Heart right ventricle (tissue), 16 donors: ENCODE measurements at regions not wholly inside any gene's neighbourhood (a gene's known extent, or its start where the extent isn't known, plus 50 kb on each side); places are given as distances from the start of the nearest gene placed in this dataset.

ENCODE experiments used
- ATAC-seq, 8 donors: fragments of 200-7000 bp; cut with Tn5 transposase; one replicate each; pipeline ENCODE4 v1.9.1; 2020; ENCODE audit warnings: mild to moderate bottlenecking in 8 of 8, moderate library complexity in 8 of 8, moderate number of reproducible peaks in 1 of 8
- DNase-seq, 2 donors: peaks; one replicate each; pipeline ENCODE4 v3.0.0-alpha.2; 2020
- H3K27ac ChIP-seq, 10 donors: fragments of 200-600 bp; sonication (generic) in 2 of 10; one replicate each; pipeline versions ENCODE4 v1.5.0 to v1.8.0; 2020 to 2022; ENCODE audit warnings: mild to moderate bottlenecking in 3 of 10
- H3K27me3 ChIP-seq, 7 donors: fragments of 200-600 bp; one replicate each; pipeline ENCODE4 v1.8.0; 2021 to 2022; ENCODE audit warnings: mild to moderate bottlenecking in 2 of 7
- H3K36me3 ChIP-seq, 9 donors: fragments of 200-600 bp; sonication (generic) in 1 of 9; one replicate each; pipeline versions ENCODE4 v1.5.0 to v1.8.0; 2020 to 2022; ENCODE audit warnings: mild to moderate bottlenecking in 2 of 9
- H3K4me1 ChIP-seq, 9 donors: fragments of 200-600 bp; sonication (generic) in 1 of 9; one replicate each; pipeline versions ENCODE4 v1.5.0 to v1.8.0; 2020 to 2022; ENCODE audit warnings: mild to moderate bottlenecking in 4 of 9
- H3K4me3 ChIP-seq, 10 donors: fragments of 200-600 bp; sonication (generic) in 2 of 10; one replicate each; pipeline versions ENCODE4 v1.5.0 to v1.8.0; 2020 to 2022; ENCODE audit warnings: mild to moderate bottlenecking in 7 of 10, moderate library complexity in 2 of 10
- H3K9me3 ChIP-seq, 11 donors: fragments of 200-600 bp in 10 of 11; sonication (generic) in 2 of 11; one replicate each; pipeline versions ENCODE4 v1.5.0 to v1.8.0; 2013 to 2022; ENCODE audit warnings: mild to moderate bottlenecking in 2 of 11, control low read depth in 1 of 11, moderate library complexity in 1 of 11
- CTCF ChIP-seq, 9 donors: fragments of 200-600 bp; sonication (generic) in 2 of 9; IDR thresholded peaks; one replicate each; pipeline versions ENCODE4 v1.5.0 to v1.8.0; 2021 to 2022; ENCODE audit warnings: antibody characterized with exemption in 9 of 9, mild to moderate bottlenecking in 5 of 9, moderate library complexity in 1 of 9
- WGBS, 2 donors: extraction: QIAGEN DNeasy Blood & Tissue Kit; methylation state at CpG; one replicate each; pipeline ENCODE4 v1.1.7; 2013; ENCODE audit warnings: inconsistent platforms in 1 of 2; 5-methylcytosine and 5-hydroxymethylcytosine counted together
- intact Hi-C, 10 donors: fragments of 100-400 bp; cut with DNase I; formaldehyde crosslinking; loops; one replicate each; pipeline versions ENCODE4 v1.11.1 to v1.14.2; 2022
- donor health status: Arrhythmogenic right ventricular cardiomyopathy.
- donor health status: ischemic (EF 13 %, LVEDD 7.1; RV severe dilation, severe dysfunction).
- donor health status: healthy with polysubstance abuse.
- donor health status: DM: no; HTN: yes; CAD: no.
- donor health status: DM: no; HTN: no; CAD: no.
- donor health status: ischemic (EF 25% LVEDD 6.9; RV normal size, moderate dysfunction).
- donor health status: ischemic (EF 25% LVEDD 5.7; RV mildly dilated, moderate dysfunction).
- donor health status: healthy.
- donor health status: DM: yes; HTN: yes; CAD: no.
- donor health status: Ischemic cardiomyopathy.
- donor health status: ischemic (EF 35%, LVEDD 5.7; RV mildly dilated, moderate dysfunction).
- donor health status: nonischemic (EF 11% LVEDD 7.7; RV severe dilation, severe dysfunction).
- donor health status: DM: yes; HTN: yes; CAD: no.
- donor health status: PGD.
- donor health status: ischemic (EF 29% LVEDD 5.4; RV normal size, mild dysfunction).
- donor health status: nonischemic (EF 23%, LVEDD 6.1; RV moderate dilation, normal function).

GRCh38 chr4:45502471-45502870 is 621.4 kb downstream of the GABRG1 start:
- no peak for ATAC-seq
- WGBS, 2 donors: 60 to 74% methylated on average over 2 of the region's 2 CpGs
- no peaks in the 10 kb centered on the region for H3K27me3 ChIP-seq
- no peak for DNase-seq
- H3K27ac ChIP-seq: no peak overlapping the region
- H3K36me3 ChIP-seq: no peaks in the 10 kb centered on the region
- no peak overlapping the region for H3K4me3 ChIP-seq
- intact Hi-C loops: no loop called here
- H3K9me3 ChIP-seq: no peaks in the 10 kb centered on the region
- H3K4me1 ChIP-seq: no peaks in the 10 kb centered on the region
- no peak for TF ChIP-seq CTCF (IDR thresholded peaks at IDR 0.05)

GRCh38 chr4:45484740-45485139 is 639.1 kb downstream of the GABRG1 start:
- Histone ChIP-seq H3K27me3 (no peaks in the 10 kb centered on the region), H3K36me3 (no peaks in the 10 kb centered on the region), H3K9me3 (no peaks in the 10 kb centered on the region), H3K27ac (no peak overlapping the region), H3K4me3 (no peak overlapping the region), H3K4me1 (no peaks in the 10 kb centered on the region)
- intact Hi-C loops: no loop called here
- DNase-seq (no peak), ATAC-seq (no peak)
- no peak for TF ChIP-seq CTCF (IDR thresholded peaks at IDR 0.05)
- WGBS, 2 donors: 35 to 39% methylated on average over 1 of the region's 1 CpG

- DNase-seq: no peak
- Histone ChIP-seq H3K4me3 (no peak overlapping the region), H3K36me3 (no peaks in the 10 kb centered on the region), H3K27ac (no peak overlapping the region), H3K9me3 (peaks cover 0 to 5% (median 0%) of the 10 kb centered on the region in 11 donors), H3K4me1 (no peaks in the 10 kb centered on the region), H3K27me3 (no peaks in the 10 kb centered on the region)
- no peak for TF ChIP-seq CTCF (IDR thresholded peaks at IDR 0.05)
- 92 to 93% methylated on average over 7 of the region's 7 CpGs for WGBS, 2 donors
- intact Hi-C loops: no loop called here
- no peak for ATAC-seq
Observed at GRCh38 chr4:45482346-45482745, 641.5 kb downstream of the GABRG1 start.

GRCh38 chr4:45477311-45477733 is 646.5 kb downstream of the GABRG1 start:
- Histone ChIP-seq H3K4me3 (no peak overlapping the region), H3K36me3 (no peaks in the 10 kb centered on the region), H3K9me3 (peaks cover 0 to 25% (median 0%) of the 10 kb centered on the region in 11 donors), H3K4me1 (no peaks in the 10 kb centered on the region), H3K27ac (no peak overlapping the region), H3K27me3 (no peaks in the 10 kb centered on the region)
- no peak for ATAC-seq
- 95 to 97% methylated on average over 25 of the region's 25 CpGs for WGBS, 2 donors
- TF ChIP-seq CTCF (IDR thresholded peaks at IDR 0.05): no peak
- intact Hi-C loops: no loop called here
- peak in 1 of 2 donors; percentile 9 for DNase-seq
